MCF 10A (cell line): ENCODE measurements at regions not wholly inside any gene's neighbourhood (a gene's known extent, or its start where the extent isn't known, plus 50 kb on each side); places are given as distances from the start of the nearest gene placed in this dataset.
A peak's percentile ranks its signal among the peaks of the same experiment; 100 is the strongest.

Experiments used
- BruUV-seq: library from RNA; stranded (reverse); fragments of 400-500 nt; replicated peaks from 2 replicates; lab custom pipeline; 2021; lab: Mats Ljungman, UMichigan
- CTCF ChIA-PET: fragments of 300-600 bp; sonication (Branson Sonifier 250); formaldehyde crosslinking; extraction: SDS; loops from one replicate; lab custom pipeline; 2021; ENCODE audit warnings: antibody characterized with exemption, inconsistent platforms; lab: Yijun Ruan, JAX
- POLR2A ChIA-PET: fragments of 300-600, 350-650 bp; sonication (Branson Sonifier 250); formaldehyde crosslinking; extraction: SDS; loops from one replicate; lab custom pipeline; 2020; ENCODE audit warnings: antibody characterized with exemption, inconsistent platforms; lab: Yijun Ruan, JAX
- DNase-seq: peaks from one replicate; pipeline ENCODE4 v3.0.0-alpha.2; 2018; ENCODE audit not compliant: unreplicated experiment
- H3K27ac Mint-ChIP-seq: one replicate; pipeline ENCODE4 v1.8.0; 2022; ENCODE audit warnings: mild to moderate bottlenecking, low read depth, mixed read lengths; ENCODE audit not compliant: unreplicated experiment
- H3K27me3 Mint-ChIP-seq: one replicate; pipeline ENCODE4 v1.8.0; 2022; ENCODE audit warnings: mixed read lengths; ENCODE audit not compliant: insufficient read depth, unreplicated experiment
- H3K36me3 Mint-ChIP-seq: one replicate; pipeline ENCODE4 v1.8.0; 2022; ENCODE audit warnings: mild to moderate bottlenecking, moderate library complexity, mixed read lengths; ENCODE audit not compliant: insufficient read depth, unreplicated experiment
- H3K4me1 Mint-ChIP-seq: one replicate; pipeline ENCODE4 v1.8.0; 2022; ENCODE audit warnings: mixed read lengths; ENCODE audit not compliant: insufficient read depth, unreplicated experiment
- H3K4me3 Mint-ChIP-seq: one replicate; pipeline ENCODE4 v1.8.0; 2022; ENCODE audit warnings: mild to moderate bottlenecking, moderate library complexity, mixed read lengths; ENCODE audit not compliant: unreplicated experiment
- H3K9me3 Mint-ChIP-seq: one replicate; pipeline ENCODE4 v1.8.0; 2022; ENCODE audit warnings: mixed read lengths; ENCODE audit not compliant: unreplicated experiment
- CTCF ChIP-seq: fragments of 200-600 bp; IDR thresholded peaks from one replicate; pipeline ENCODE4 v1.8.0; 2022; ENCODE audit warnings: antibody characterized with exemption, mild to moderate bottlenecking; ENCODE audit not compliant: unreplicated experiment
- intact Hi-C: fragments of 100-400 bp; cut with micrococcal nuclease; formaldehyde crosslinking; loops from 2 replicates; pipeline ENCODE4 v1.14.1; 2022

GRCh38 chr1:218135371-218135770, 149.7 kb upstream of the RRP15 start:
- H3K9me3 Mint-ChIP-seq: no peaks in the 10 kb centered on the region
- DNase-seq: no peak
- H3K4me3 Mint-ChIP-seq: no peak overlapping the region
- ChIA-PET POLR2A (interaction anchor here (0.6 kb wide), 1 partner anchor 1369 kb away, joined by 3 read pairs; no protein-coding TSS in a partner anchor), CTCF (interaction anchor here (1.1 to 1.5 kb wide), 2 partner anchors 9 to 14 kb away, joined by 3 to 4 read pairs; no protein-coding TSS in a partner anchor)
- H3K36me3 Mint-ChIP-seq: no peaks in the 10 kb centered on the region
- no peak overlapping the region for H3K27ac Mint-ChIP-seq
- BruUV-seq: no TSS peak
- TF ChIP-seq CTCF: no peak
- H3K27me3 Mint-ChIP-seq: peaks cover 60% of the 10 kb centered on the region
- intact Hi-C loops: no loop called here
- H3K4me1 Mint-ChIP-seq: no peaks in the 10 kb centered on the region

GRCh38 chr1:218139761-218140160, 145.3 kb upstream of the RRP15 start:
- TF ChIP-seq CTCF: no peak
- DNase-seq: no peak
- Mint-ChIP-seq H3K9me3 (no peaks in the 10 kb centered on the region), H3K36me3 (no peaks in the 10 kb centered on the region), H3K27ac (no peak overlapping the region), H3K4me1 (no peaks in the 10 kb centered on the region), H3K27me3 (peaks cover 57% of the 10 kb centered on the region), H3K4me3 (no peak overlapping the region)
- CTCF ChIA-PET: no interaction called here
- intact Hi-C loops: no loop called here
- POLR2A ChIA-PET: no interaction called here
- no TSS peak for BruUV-seq

GRCh38 chr1:218156595-218156994, 128.5 kb upstream of the RRP15 start:
- H3K27ac Mint-ChIP-seq: no peak overlapping the region
- peak; percentile 24 for DNase-seq
- peaks cover 89% of the 10 kb centered on the region for H3K27me3 Mint-ChIP-seq
- ChIA-PET CTCF (interaction anchor here (0.5 to 1.1 kb wide), 3 partner anchors 35 to 704 kb away, joined by 3 to 5 read pairs (median 3); no protein-coding TSS in a partner anchor), POLR2A (interaction anchor here (0.6 kb wide), 1 partner anchor 1979 kb away, joined by 3 read pairs; no protein-coding TSS in a partner anchor)
- no peaks in the 10 kb centered on the region for H3K9me3 Mint-ChIP-seq
- no peak overlapping the region for H3K4me3 Mint-ChIP-seq
- no peak for TF ChIP-seq CTCF
- H3K36me3 Mint-ChIP-seq: no peaks in the 10 kb centered on the region
- no peaks in the 10 kb centered on the region for H3K4me1 Mint-ChIP-seq
- no TSS peak for BruUV-seq
- intact Hi-C loops: no loop called here

GRCh38 chr1:218163371-218163770, 121.7 kb upstream of the RRP15 start:
- ChIA-PET CTCF (interaction anchor here (0.6 kb wide), 1 partner anchor 98 kb away, joined by 3 read pairs; no protein-coding TSS in a partner anchor), POLR2A (no interaction called here)
- H3K9me3 Mint-ChIP-seq: no peaks in the 10 kb centered on the region
- peaks cover 86% of the 10 kb centered on the region for H3K27me3 Mint-ChIP-seq
- no peak overlapping the region for H3K27ac Mint-ChIP-seq
- DNase-seq: no peak
- BruUV-seq: no TSS peak
- H3K36me3 Mint-ChIP-seq: no peaks in the 10 kb centered on the region
- TF ChIP-seq CTCF: no peak
- no peaks in the 10 kb centered on the region for H3K4me1 Mint-ChIP-seq
- intact Hi-C loops: no loop called here
- no peak overlapping the region for H3K4me3 Mint-ChIP-seq
